ENCODE measurements at regions not wholly inside any gene's neighbourhood (a gene's known extent, or its start where the extent isn't known, plus 50 kb on each side); places are given as distances from the start of the nearest gene placed in this dataset.
A peak's percentile ranks its signal among the peaks of the same experiment; 100 is the strongest.
"Not testable (repeated sequence)": the region's sequence is repeated elsewhere in the genome, so short reads cannot be mapped to it uniquely, and the experiment has no call there.

- DNase-seq, result no peak
Measured at GRCh38 chr7:106750773-106751172, 89.8 kb upstream of the CCDC71L start.

GRCh38 chr7:106752367-106752766 lies 91.4 kb upstream of the CCDC71L start:
- no peak for DNase-seq

GRCh38 chr7:106755024-106755423 lies 94.1 kb upstream of the CCDC71L start:
- not testable (repeated sequence) for DNase-seq

- no peak for DNase-seq
Measured at GRCh38 chr7:106755641-106756040, 94.7 kb upstream of the CCDC71L start.

GRCh38 chr7:106756071-106756470 lies 95.1 kb upstream of the CCDC71L start:
- DNase-seq, result no peak

GRCh38 chr7:106756884-106757283 lies 95.9 kb upstream of the CCDC71L start:
- no peak for DNase-seq

- peak; percentile 22 to 67 for DNase-seq
Measured at GRCh38 chr7:106757846-106758245, 96.9 kb upstream of the CCDC71L start.

GRCh38 chr7:106762845-106763244 lies 101.9 kb upstream of the CCDC71L start:
- DNase-seq, result not testable (repeated sequence)

- DNase-seq, result no peak
Measured at GRCh38 chr7:106763717-106764116, 101.4 kb upstream of the PIK3CG start.

- no peak for DNase-seq
Measured at GRCh38 chr7:106765727-106766355, 99.2 kb upstream of the PIK3CG start.

GRCh38 chr7:106766551-106766950 lies 98.5 kb upstream of the PIK3CG start:
- no peak for DNase-seq

- no peak for DNase-seq
Measured at GRCh38 chr7:106767078-106767477, 98.0 kb upstream of the PIK3CG start.

- no peak for DNase-seq
Measured at GRCh38 chr7:106767498-106768323, 97.4 kb upstream of the PIK3CG start.

- DNase-seq, result no peak
Measured at GRCh38 chr7:106768324-106768751, 96.7 kb upstream of the PIK3CG start.

GRCh38 chr7:106770191-106770590 lies 94.9 kb upstream of the PIK3CG start:
- DNase-seq, result no peak

GRCh38 chr7:106772655-106773108 lies 92.4 kb upstream of the PIK3CG start:
- no peak for DNase-seq

GRCh38 chr7:106773228-106773627 lies 91.9 kb upstream of the PIK3CG start:
- DNase-seq, result no peak

GRCh38 chr7:106773721-106774120 lies 91.4 kb upstream of the PIK3CG start:
- DNase-seq, result no peak

- no peak for DNase-seq
Measured at GRCh38 chr7:106774213-106774767, 90.8 kb upstream of the PIK3CG start.

GRCh38 chr7:106774768-106775551 lies 90.1 kb upstream of the PIK3CG start:
- DNase-seq, result no peak

GRCh38 chr7:106775552-106775936 lies 89.5 kb upstream of the PIK3CG start:
- DNase-seq, result no peak

GRCh38 chr7:106775975-106776607 lies 89.0 kb upstream of the PIK3CG start:
- no peak for DNase-seq

Data from NCI-H2081 (cell line).